Prostate gland (tissue), 2 donors: ENCODE measurements at regions not wholly inside any gene's neighbourhood (a gene's known extent, or its start where the extent isn't known, plus 50 kb on each side); places are given as distances from the start of the nearest gene placed in this dataset.
"Not testable (repeated sequence)": the region's sequence is repeated elsewhere in the genome, so short reads cannot be mapped to it uniquely, and the experiment has no call there.

Experiments used
- DNase-seq: peaks from one replicate; pipeline ENCODE4 v3.0.0-alpha.2; 2019; ENCODE audit warnings: low spot score
- H3K27ac ChIP-seq, 2 donors: fragments of 200-600 bp; sonication (generic); 2 replicates each; pipeline ENCODE4 v1.5.1; 2017 to 2019
- H3K27me3 ChIP-seq: fragments of 200-600 bp; sonication (generic); replicated peaks from 2 replicates; pipeline ENCODE4 v1.5.1; 2019; ENCODE audit not compliant: insufficient read depth
- H3K36me3 ChIP-seq, 2 donors: fragments of 200-600 bp; sonication (generic); 1 replicate in 1 of 2; 2 replicates in 1 of 2; pipeline versions ENCODE4 v1.5.1 to v1.8.1; 2017 to 2019
- H3K4me1 ChIP-seq: fragments of 200-600 bp; sonication (generic); replicated peaks from 2 replicates; pipeline ENCODE4 v1.5.1; 2019
- H3K4me3 ChIP-seq, 2 donors: fragments of 200-600 bp; sonication (generic); 2 replicates each; pipeline ENCODE4 v1.5.1; 2017 to 2019
- H3K9me3 ChIP-seq: fragments of 200-600 bp; sonication (generic); 2 replicates; pipeline ENCODE4 v1.5.1; 2017
- CTCF ChIP-seq, 4 experiments: fragments of 200-600 bp in 2 of 4; fragments of 450-650 bp in 2 of 4; sonication (generic) in 2 of 4; IDR thresholded peaks; 1 replicate in 3 of 4; 2 replicates in 1 of 4; pipeline ENCODE4 v1.5.1; 2016 to 2019; ENCODE audit warnings: antibody characterized with exemption in 4 of 4, mild to moderate bottlenecking in 2 of 4, moderate library complexity in 2 of 4
- POLR2A ChIP-seq: fragments of 450-650 bp; IDR thresholded peaks from one replicate; pipeline ENCODE4 v1.6.1; 2016; ENCODE audit warnings: antibody characterized with exemption, mild to moderate bottlenecking
- POLR2AphosphoS5 ChIP-seq: sonication (generic); formaldehyde crosslinking; IDR thresholded peaks from one replicate; pipeline ENCODE4 v1.6.1; 2017; ENCODE audit warnings: antibody characterized with exemption
- WGBS: methylation state at CpG from one replicate; pipeline ENCODE4 v1.1.5; 2018; 5-methylcytosine and 5-hydroxymethylcytosine counted together
- intact Hi-C: fragments of 100-400 bp; cut with DNase I; formaldehyde crosslinking; loops from one replicate; pipeline ENCODE4 v1.14.2; 2022

- TF ChIP-seq POLR2AphosphoS5 (no peak), CTCF (IDR thresholded peaks at IDR 0.05) (no peak), POLR2A (no peak)
- no peaks in the 10 kb centered on the region for H3K36me3 ChIP-seq
- no peaks in the 10 kb centered on the region for H3K27me3 ChIP-seq
- H3K4me3 ChIP-seq = no peak overlapping the region
- no peak for DNase-seq
- 89% methylated on average over 7 of the region's 7 CpGs for WGBS
- H3K4me1 ChIP-seq = no peaks in the 10 kb centered on the region
- H3K27ac ChIP-seq = no peak overlapping the region
- H3K9me3 ChIP-seq = no peaks in the 10 kb centered on the region
- intact Hi-C loops = no loop called here
Observed at GRCh38 chr12:131509701-131510100, 201.2 kb upstream of the SFSWAP start.

- intact Hi-C loops = no loop called here
- Histone ChIP-seq H3K27me3 (no peaks in the 10 kb centered on the region), H3K27ac (no peak overlapping the region), H3K4me3 (no peak overlapping the region), H3K36me3 (no peaks in the 10 kb centered on the region), H3K4me1 (no peaks in the 10 kb centered on the region), H3K9me3 (no peaks in the 10 kb centered on the region)
- TF ChIP-seq POLR2AphosphoS5 (no peak), POLR2A (no peak), CTCF (IDR thresholded peaks at IDR 0.05) (no peak)
- WGBS = 24% methylated on average over 4 of the region's 4 CpGs
- DNase-seq = no peak
Observed at GRCh38 chr12:131510431-131510830, 200.5 kb upstream of the SFSWAP start.

- no peak for TF ChIP-seq CTCF (IDR thresholded peaks at IDR 0.05)
- no peak for TF ChIP-seq POLR2AphosphoS5
- TF ChIP-seq POLR2A = no peak
- H3K27me3 ChIP-seq = no peaks in the 10 kb centered on the region
- H3K4me1 ChIP-seq = no peaks in the 10 kb centered on the region
- no peak for DNase-seq
- 71% methylated on average over 7 of the region's 7 CpGs for WGBS
- H3K9me3 ChIP-seq = no peaks in the 10 kb centered on the region
- no peaks in the 10 kb centered on the region for H3K36me3 ChIP-seq
- H3K4me3 ChIP-seq = no peak overlapping the region
- H3K27ac ChIP-seq = no peak overlapping the region
- intact Hi-C loops = no loop called here
Observed at GRCh38 chr12:131511391-131511802, 199.5 kb upstream of the SFSWAP start.

- no peak for DNase-seq
- H3K27ac ChIP-seq = no peak overlapping the region
- H3K4me3 ChIP-seq = no peak overlapping the region
- H3K36me3 ChIP-seq = no peaks in the 10 kb centered on the region
- no peak for TF ChIP-seq CTCF (IDR thresholded peaks at IDR 0.05)
- no peak for TF ChIP-seq POLR2A
- no peak for TF ChIP-seq POLR2AphosphoS5
- WGBS = 86% methylated on average over 11 of the region's 11 CpGs
- no peaks in the 10 kb centered on the region for H3K4me1 ChIP-seq
- H3K27me3 ChIP-seq = no peaks in the 10 kb centered on the region
- H3K9me3 ChIP-seq = no peaks in the 10 kb centered on the region
- intact Hi-C loops = no loop called here
Observed at GRCh38 chr12:131511803-131512561, 198.9 kb upstream of the SFSWAP start.

- H3K27me3 ChIP-seq = no peaks in the 10 kb centered on the region
- no peaks in the 10 kb centered on the region for H3K4me1 ChIP-seq
- no peak overlapping the region for H3K27ac ChIP-seq
- no peaks in the 10 kb centered on the region for H3K9me3 ChIP-seq
- no peak for TF ChIP-seq POLR2AphosphoS5
- no peak for TF ChIP-seq POLR2A
- TF ChIP-seq CTCF (IDR thresholded peaks at IDR 0.05) = no peak
- DNase-seq = no peak
- H3K36me3 ChIP-seq = no peaks in the 10 kb centered on the region
- 30% methylated on average over 6 of the region's 6 CpGs for WGBS
- intact Hi-C loops = no loop called here
- no peak overlapping the region for H3K4me3 ChIP-seq
Observed at GRCh38 chr12:131513606-131514005, 197.3 kb upstream of the SFSWAP start.

- H3K27me3 ChIP-seq, H3K36me3 ChIP-seq, DNase-seq, H3K4me3 ChIP-seq, H3K27ac ChIP-seq, H3K4me1 ChIP-seq, H3K9me3 ChIP-seq, intact Hi-C loops: not testable (repeated sequence)
- WGBS = 90% methylated on average over 8 of the region's 8 CpGs
Observed at GRCh38 chr12:131520553-131520952, 190.3 kb upstream of the SFSWAP start.
